ENCODE measurements at regions not wholly inside any gene's neighbourhood (a gene's known extent, or its start where the extent isn't known, plus 50 kb on each side); places are given as distances from the start of the nearest gene placed in this dataset.

DNA sequence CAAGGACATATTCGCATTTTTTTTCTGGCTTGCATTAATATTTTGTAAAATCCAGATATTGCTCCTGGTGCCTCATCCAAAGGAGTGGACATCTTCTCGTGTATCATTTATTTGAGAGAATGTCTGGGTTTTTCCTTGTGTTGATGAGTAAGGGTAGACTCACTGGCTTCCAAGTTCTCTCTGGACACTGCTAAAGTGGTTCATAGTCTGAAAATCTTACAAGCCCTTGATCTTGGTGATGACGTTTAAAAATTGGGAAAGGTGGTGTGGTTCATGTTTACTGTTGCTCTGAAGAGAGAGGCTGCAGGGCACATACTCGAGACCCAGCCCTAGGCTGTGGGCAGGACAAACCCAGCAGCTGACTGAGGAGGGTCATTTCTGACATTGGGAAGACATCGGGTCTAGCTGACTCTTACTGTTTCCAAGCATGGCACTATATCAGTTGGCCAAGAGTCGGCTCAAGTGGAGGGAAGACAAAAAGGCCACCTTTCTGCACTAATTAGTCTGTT, 296.2 kb downstream of the LMX1A start:
- Histone ChIP-seq H3K27me3 (ENCODE audit: control insufficient read depth in 1 of 2, insufficient read depth in 2 of 2, low read length in 2 of 2) (no peaks in the 10 kb centered on the region), H3K36me3 (ENCODE audit: control insufficient read depth in 2 of 2, insufficient read depth in 2 of 2, low read length in 1 of 2) (no peaks in the 10 kb centered on the region), H3K4me3 (ENCODE audit: low read depth in 1 of 2, low read length in 2 of 2) (no peak overlapping the region), H3K9me3 (ENCODE audit: control insufficient read depth in 2 of 2, insufficient read depth in 1 of 2, low read depth in 1 of 2, low read length in 1 of 2) (no peaks in the 10 kb centered on the region), H3K4me1 (ENCODE audit: control insufficient read depth in 2 of 2, insufficient read depth in 2 of 2, low read length in 1 of 2) (peaks cover 0 to 2% of the 10 kb centered on the region in 2 donors), H3K27ac (ENCODE audit: low read depth in 2 of 2, low read length in 1 of 2) (no peak overlapping the region)
- 85 to 88% methylated on average over 6 of the region's 6 CpGs for WGBS, 2 donors

- H3K4me1 ChIP-seq (ENCODE audit: control insufficient read depth in 2 of 2, insufficient read depth in 2 of 2, low read length in 1 of 2): peaks cover 0 to 2% of the 10 kb centered on the region in 2 donors
- no peak overlapping the region for H3K4me3 ChIP-seq (ENCODE audit: low read depth in 1 of 2, low read length in 2 of 2)
- H3K36me3 ChIP-seq (ENCODE audit: control insufficient read depth in 2 of 2, insufficient read depth in 2 of 2, low read length in 1 of 2): no peaks in the 10 kb centered on the region
- H3K9me3 ChIP-seq (ENCODE audit: control insufficient read depth in 2 of 2, insufficient read depth in 1 of 2, low read depth in 1 of 2, low read length in 1 of 2): no peaks in the 10 kb centered on the region
- 48 to 61% methylated on average over 3 of the region's 3 CpGs for WGBS, 2 donors
- H3K27me3 ChIP-seq (ENCODE audit: control insufficient read depth in 1 of 2, insufficient read depth in 2 of 2, low read length in 2 of 2): no peaks in the 10 kb centered on the region
- no peak overlapping the region for H3K27ac ChIP-seq (ENCODE audit: low read depth in 2 of 2, low read length in 1 of 2)
Measured at GRCh38 chr1:165057956-165058355, 298.6 kb downstream of the LMX1A start.

DNA sequence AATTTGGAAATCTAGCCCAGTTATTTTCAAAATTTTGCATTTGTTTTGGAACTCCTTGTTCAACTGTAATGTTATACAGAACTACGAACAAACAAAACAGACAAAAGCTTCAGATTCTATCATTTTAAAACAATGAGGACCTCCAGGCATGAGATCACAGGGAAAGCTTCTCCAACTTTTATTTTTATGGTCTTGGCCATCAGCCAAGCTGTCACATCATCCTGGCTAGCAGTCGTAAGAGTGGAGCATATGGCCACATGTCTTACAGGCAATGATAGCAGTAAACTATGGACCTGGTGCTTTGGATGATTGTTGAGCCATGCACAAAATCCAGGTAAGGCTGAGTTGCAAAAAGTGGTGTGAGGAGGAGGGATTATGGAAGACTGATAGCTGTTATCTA, 299.6 kb downstream of the LMX1A start:
- Histone ChIP-seq H3K27ac (ENCODE audit: low read depth in 2 of 2, low read length in 1 of 2) (no peak overlapping the region), H3K36me3 (ENCODE audit: control insufficient read depth in 2 of 2, insufficient read depth in 2 of 2, low read length in 1 of 2) (no peaks in the 10 kb centered on the region), H3K27me3 (ENCODE audit: control insufficient read depth in 1 of 2, insufficient read depth in 2 of 2, low read length in 2 of 2) (no peaks in the 10 kb centered on the region), H3K4me1 (ENCODE audit: control insufficient read depth in 2 of 2, insufficient read depth in 2 of 2, low read length in 1 of 2) (no peaks in the 10 kb centered on the region), H3K4me3 (ENCODE audit: low read depth in 1 of 2, low read length in 2 of 2) (no peak overlapping the region), H3K9me3 (ENCODE audit: control insufficient read depth in 2 of 2, insufficient read depth in 1 of 2, low read depth in 1 of 2, low read length in 1 of 2) (no peaks in the 10 kb centered on the region)
- WGBS, 2 donors: 38 to 41% methylated on average over 2 of the region's 2 CpGs

- Histone ChIP-seq H3K27me3 (ENCODE audit: control insufficient read depth in 1 of 2, insufficient read depth in 2 of 2, low read length in 2 of 2) (no peaks in the 10 kb centered on the region), H3K9me3 (ENCODE audit: control insufficient read depth in 2 of 2, insufficient read depth in 1 of 2, low read depth in 1 of 2, low read length in 1 of 2) (no peaks in the 10 kb centered on the region), H3K36me3 (ENCODE audit: control insufficient read depth in 2 of 2, insufficient read depth in 2 of 2, low read length in 1 of 2) (no peaks in the 10 kb centered on the region), H3K4me3 (ENCODE audit: low read depth in 1 of 2, low read length in 2 of 2) (no peak overlapping the region), H3K27ac (ENCODE audit: low read depth in 2 of 2, low read length in 1 of 2) (no peak overlapping the region), H3K4me1 (ENCODE audit: control insufficient read depth in 2 of 2, insufficient read depth in 2 of 2, low read length in 1 of 2) (no peaks in the 10 kb centered on the region)
- WGBS, 2 donors: 67 to 75% methylated on average over 9 of the region's 9 CpGs
Measured at GRCh38 chr1:165055581-165055980, 300.9 kb downstream of the LMX1A start.

DNA sequence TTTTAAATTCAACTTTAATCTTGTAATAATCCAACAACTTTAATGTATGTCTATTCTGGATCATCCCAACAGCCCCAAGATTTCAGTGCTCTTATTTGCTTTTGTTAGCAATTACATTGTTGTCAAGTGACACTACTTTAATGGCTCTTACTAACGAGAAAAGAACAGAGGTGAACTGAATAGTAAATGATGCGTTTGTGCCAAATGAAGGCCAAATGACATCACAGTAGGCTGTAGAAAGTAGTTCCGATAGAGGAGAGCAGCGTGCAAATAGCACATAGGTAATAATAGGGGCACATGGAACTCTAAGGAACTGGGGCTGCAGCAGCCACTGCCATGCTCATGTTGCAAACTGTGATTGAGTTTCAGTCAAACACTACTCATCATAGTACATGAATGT, 301.9 kb downstream of the LMX1A start:
- Histone ChIP-seq H3K27ac (ENCODE audit: low read depth in 2 of 2, low read length in 1 of 2) (no peak overlapping the region), H3K4me1 (ENCODE audit: control insufficient read depth in 2 of 2, insufficient read depth in 2 of 2, low read length in 1 of 2) (peaks cover 0 to 3% of the 10 kb centered on the region in 2 donors), H3K27me3 (ENCODE audit: control insufficient read depth in 1 of 2, insufficient read depth in 2 of 2, low read length in 2 of 2) (no peaks in the 10 kb centered on the region), H3K36me3 (ENCODE audit: control insufficient read depth in 2 of 2, insufficient read depth in 2 of 2, low read length in 1 of 2) (no peaks in the 10 kb centered on the region), H3K9me3 (ENCODE audit: control insufficient read depth in 2 of 2, insufficient read depth in 1 of 2, low read depth in 1 of 2, low read length in 1 of 2) (no peaks in the 10 kb centered on the region), H3K4me3 (ENCODE audit: low read depth in 1 of 2, low read length in 2 of 2) (no peak overlapping the region)
- WGBS, 2 donors: 78 to 79% methylated on average over 4 of the region's 4 CpGs

GRCh38 chr1:165053351-165053750, 303.2 kb downstream of the LMX1A start:
- no peaks in the 10 kb centered on the region for H3K27me3 ChIP-seq (ENCODE audit: control insufficient read depth in 1 of 2, insufficient read depth in 2 of 2, low read length in 2 of 2)
- no peak overlapping the region for H3K27ac ChIP-seq (ENCODE audit: low read depth in 2 of 2, low read length in 1 of 2)
- H3K4me1 ChIP-seq (ENCODE audit: control insufficient read depth in 2 of 2, insufficient read depth in 2 of 2, low read length in 1 of 2): peaks cover 0 to 3% of the 10 kb centered on the region in 2 donors
- WGBS, 2 donors: 49 to 53% methylated on average over 2 of the region's 2 CpGs
- no peaks in the 10 kb centered on the region for H3K9me3 ChIP-seq (ENCODE audit: control insufficient read depth in 2 of 2, insufficient read depth in 1 of 2, low read depth in 1 of 2, low read length in 1 of 2)
- H3K4me3 ChIP-seq (ENCODE audit: low read depth in 1 of 2, low read length in 2 of 2): no peak overlapping the region
- no peaks in the 10 kb centered on the region for H3K36me3 ChIP-seq (ENCODE audit: control insufficient read depth in 2 of 2, insufficient read depth in 2 of 2, low read length in 1 of 2)

- no peak overlapping the region for H3K4me3 ChIP-seq (ENCODE audit: low read depth in 1 of 2, low read length in 2 of 2)
- WGBS, 2 donors: 56 to 58% methylated on average over 4 of the region's 4 CpGs
- peaks cover 0 to 3% of the 10 kb centered on the region in 2 donors for H3K4me1 ChIP-seq (ENCODE audit: control insufficient read depth in 2 of 2, insufficient read depth in 2 of 2, low read length in 1 of 2)
Measured at GRCh38 chr1:165052936-165053335, 303.6 kb downstream of the LMX1A start.

GRCh38 chr1:165052431-165052830, 304.1 kb downstream of the LMX1A start:
- Histone ChIP-seq H3K4me1 (ENCODE audit: control insufficient read depth in 2 of 2, insufficient read depth in 2 of 2, low read length in 1 of 2) (peaks cover 0 to 3% of the 10 kb centered on the region in 2 donors), H3K27me3 (ENCODE audit: control insufficient read depth in 1 of 2, insufficient read depth in 2 of 2, low read length in 2 of 2) (no peaks in the 10 kb centered on the region), H3K4me3 (ENCODE audit: low read depth in 1 of 2, low read length in 2 of 2) (no peak overlapping the region), H3K36me3 (ENCODE audit: control insufficient read depth in 2 of 2, insufficient read depth in 2 of 2, low read length in 1 of 2) (no peaks in the 10 kb centered on the region), H3K27ac (ENCODE audit: low read depth in 2 of 2, low read length in 1 of 2) (no peak overlapping the region), H3K9me3 (ENCODE audit: control insufficient read depth in 2 of 2, insufficient read depth in 1 of 2, low read depth in 1 of 2, low read length in 1 of 2) (no peaks in the 10 kb centered on the region)
- WGBS, 2 donors: 77 to 78% methylated on average over 4 of the region's 4 CpGs

More at GRCh38 chr1:165052936-165053335, 303.6 kb downstream of the LMX1A start:
- no peaks in the 10 kb centered on the region for H3K27me3 ChIP-seq (ENCODE audit: control insufficient read depth in 1 of 2, insufficient read depth in 2 of 2, low read length in 2 of 2)
- no peaks in the 10 kb centered on the region for H3K9me3 ChIP-seq (ENCODE audit: control insufficient read depth in 2 of 2, insufficient read depth in 1 of 2, low read depth in 1 of 2, low read length in 1 of 2)
- no peak overlapping the region for H3K27ac ChIP-seq (ENCODE audit: low read depth in 2 of 2, low read length in 1 of 2)
- H3K36me3 ChIP-seq (ENCODE audit: control insufficient read depth in 2 of 2, insufficient read depth in 2 of 2, low read length in 1 of 2): no peaks in the 10 kb centered on the region

DNA sequence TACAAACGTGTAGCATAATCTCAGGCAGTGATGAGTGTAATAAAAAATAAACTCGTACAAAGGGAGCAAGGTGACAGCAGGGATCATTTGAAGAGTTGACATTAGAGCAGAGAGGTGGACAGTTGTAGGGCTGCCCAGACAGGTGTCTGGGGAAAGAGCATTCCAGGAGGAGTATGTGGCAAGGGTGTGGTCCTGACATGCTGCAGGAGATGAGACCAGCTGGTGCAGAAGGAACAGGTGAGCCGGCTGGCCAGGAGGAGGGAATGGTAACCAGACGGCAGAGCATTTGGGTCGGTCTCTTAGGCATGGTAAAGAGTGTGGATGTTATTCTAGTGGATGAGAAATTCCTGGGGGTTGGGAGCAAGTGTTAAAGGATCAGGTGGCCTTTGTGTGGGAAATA, 306.3 kb downstream of the LMX1A start:
- Histone ChIP-seq H3K27me3 (ENCODE audit: control insufficient read depth in 1 of 2, insufficient read depth in 2 of 2, low read length in 2 of 2) (no peaks in the 10 kb centered on the region), H3K4me3 (ENCODE audit: low read depth in 1 of 2, low read length in 2 of 2) (no peak overlapping the region), H3K36me3 (ENCODE audit: control insufficient read depth in 2 of 2, insufficient read depth in 2 of 2, low read length in 1 of 2) (no peaks in the 10 kb centered on the region), H3K27ac (ENCODE audit: low read depth in 2 of 2, low read length in 1 of 2) (no peak overlapping the region), H3K4me1 (ENCODE audit: control insufficient read depth in 2 of 2, insufficient read depth in 2 of 2, low read length in 1 of 2) (peaks cover 0 to 3% of the 10 kb centered on the region in 2 donors), H3K9me3 (ENCODE audit: control insufficient read depth in 2 of 2, insufficient read depth in 1 of 2, low read depth in 1 of 2, low read length in 1 of 2) (no peaks in the 10 kb centered on the region)
- 62 to 67% methylated on average over 5 of the region's 5 CpGs for WGBS, 2 donors

- no peaks in the 10 kb centered on the region for H3K36me3 ChIP-seq (ENCODE audit: control insufficient read depth in 2 of 2, insufficient read depth in 2 of 2, low read length in 1 of 2)
- H3K27ac ChIP-seq (ENCODE audit: low read depth in 2 of 2, low read length in 1 of 2): no peak overlapping the region
- H3K9me3 ChIP-seq (ENCODE audit: control insufficient read depth in 2 of 2, insufficient read depth in 1 of 2, low read depth in 1 of 2, low read length in 1 of 2): no peaks in the 10 kb centered on the region
- H3K27me3 ChIP-seq (ENCODE audit: control insufficient read depth in 1 of 2, insufficient read depth in 2 of 2, low read length in 2 of 2): no peaks in the 10 kb centered on the region
- peaks cover 0 to 3% of the 10 kb centered on the region in 2 donors for H3K4me1 ChIP-seq (ENCODE audit: control insufficient read depth in 2 of 2, insufficient read depth in 2 of 2, low read length in 1 of 2)
- 63 to 68% methylated on average over 10 of the region's 10 CpGs for WGBS, 2 donors
- H3K4me3 ChIP-seq (ENCODE audit: low read depth in 1 of 2, low read length in 2 of 2): no peak overlapping the region
Measured at GRCh38 chr1:165047994-165048393, 308.5 kb downstream of the LMX1A start.

Measured in esophagus (tissue), 2 donors.